ENCODE measurements at regions not wholly inside any gene's neighbourhood (a gene's known extent, or its start where the extent isn't known, plus 50 kb on each side); places are given as distances from the start of the nearest gene placed in this dataset.

DNA sequence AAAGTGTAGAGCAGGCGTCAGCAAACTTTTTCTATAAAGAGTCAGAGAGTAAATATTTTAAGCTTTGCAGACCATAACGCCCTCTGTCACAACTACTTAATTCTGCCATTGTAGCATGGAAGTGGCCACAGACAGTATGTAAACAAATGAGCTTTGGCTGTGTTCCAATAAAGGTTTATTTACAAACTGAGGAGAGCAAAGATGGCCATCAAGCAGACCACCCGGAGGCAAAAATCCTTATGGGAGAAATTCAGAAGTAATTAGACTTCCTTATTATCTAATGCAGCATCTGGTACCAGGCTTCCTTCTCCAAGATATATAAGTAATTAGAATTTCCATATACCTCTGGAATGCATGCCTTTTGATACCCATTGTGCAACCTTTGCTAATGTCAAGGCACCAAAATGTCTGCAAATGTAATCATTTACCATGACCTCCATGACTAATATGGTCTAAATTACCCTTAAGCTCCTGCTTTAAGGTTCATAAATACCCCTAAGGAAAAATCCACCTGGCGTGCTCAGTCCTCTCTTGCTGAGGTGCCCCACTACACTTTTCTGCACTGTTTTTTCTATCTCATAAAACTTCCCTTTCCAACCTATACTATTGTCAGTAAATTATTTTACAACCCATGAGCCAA lies 377.8 kb downstream of the MATN1 start:
- no peaks in the 10 kb centered on the region for H3K36me3 ChIP-seq (ENCODE audit: control insufficient read depth, insufficient read depth, low read length)
- POLR2A ChIA-PET = no interaction called here
- H3K4me3 ChIP-seq (ENCODE audit: low read depth, low read length) = no peak overlapping the region
- DNase-seq (ENCODE audit: low read depth) = no peak
- CTCF ChIA-PET = interaction anchor here (0.7 kb wide), 1 partner anchor 34 kb away, joined by 3 read pairs; no protein-coding TSS in a partner anchor
- no peak for TF ChIP-seq CTCF (IDR thresholded peaks at IDR 0.05; ENCODE audit: insufficient read depth, low read depth, low read length)
- H3K27me3 ChIP-seq (ENCODE audit: control insufficient read depth, insufficient read depth, low read length) = no peaks in the 10 kb centered on the region; the same call in 1 of the 2 replicates

DNA sequence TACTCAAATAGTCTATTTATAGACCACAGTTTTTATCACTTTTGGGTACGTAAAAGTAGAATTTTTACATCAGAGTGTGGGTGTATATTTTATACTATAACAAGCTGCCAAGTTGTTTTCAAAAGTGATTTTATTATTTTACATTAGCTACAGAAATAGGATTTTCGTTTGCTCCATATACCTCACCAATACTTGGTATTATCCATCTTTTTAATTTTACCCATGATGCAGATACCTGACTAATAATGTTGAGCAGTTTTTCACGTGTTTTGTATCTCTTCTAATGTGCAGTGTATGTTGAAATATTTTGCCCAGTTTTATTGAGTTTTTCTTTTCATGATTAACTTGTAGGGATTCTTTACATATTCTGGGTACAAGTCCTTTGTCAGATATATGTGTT lies 379.8 kb downstream of the MATN1 start:
- CTCF ChIA-PET = interaction anchor here (0.8 kb wide), 1 partner anchor 37 kb away, joined by 3 read pairs; no protein-coding TSS in a partner anchor
- no peak for DNase-seq (ENCODE audit: low read depth)

GRCh38 chr1:30342535-30343141 lies 380.7 kb downstream of the MATN1 start:
- no peak for DNase-seq (ENCODE audit: low read depth)
- POLR2A ChIA-PET = no interaction called here
- CTCF ChIA-PET = interaction anchor here (0.7 to 1.8 kb wide), 3 partner anchors 22 to 306 kb away, joined by 3 read pairs; no protein-coding TSS in a partner anchor
- no peaks in the 10 kb centered on the region; the same call in 1 of the 2 replicates for H3K27me3 ChIP-seq (ENCODE audit: control insufficient read depth, insufficient read depth, low read length)
- TF ChIP-seq CTCF (IDR thresholded peaks at IDR 0.05; ENCODE audit: insufficient read depth, low read depth, low read length) = no peak
- H3K4me3 ChIP-seq (ENCODE audit: low read depth, low read length) = no peak overlapping the region
- no peaks in the 10 kb centered on the region for H3K36me3 ChIP-seq (ENCODE audit: control insufficient read depth, insufficient read depth, low read length)

More for the DNA sequence above, 379.8 kb downstream of the MATN1 start:
- POLR2A ChIA-PET = no interaction called here
- H3K4me3 ChIP-seq (ENCODE audit: low read depth, low read length) = no peak overlapping the region
- TF ChIP-seq CTCF (IDR thresholded peaks at IDR 0.05; ENCODE audit: insufficient read depth, low read depth, low read length) = no peak
- H3K36me3 ChIP-seq (ENCODE audit: control insufficient read depth, insufficient read depth, low read length) = no peaks in the 10 kb centered on the region
- H3K27me3 ChIP-seq (ENCODE audit: control insufficient read depth, insufficient read depth, low read length) = no peaks in the 10 kb centered on the region; the same call in 1 of the 2 replicates

DNA sequence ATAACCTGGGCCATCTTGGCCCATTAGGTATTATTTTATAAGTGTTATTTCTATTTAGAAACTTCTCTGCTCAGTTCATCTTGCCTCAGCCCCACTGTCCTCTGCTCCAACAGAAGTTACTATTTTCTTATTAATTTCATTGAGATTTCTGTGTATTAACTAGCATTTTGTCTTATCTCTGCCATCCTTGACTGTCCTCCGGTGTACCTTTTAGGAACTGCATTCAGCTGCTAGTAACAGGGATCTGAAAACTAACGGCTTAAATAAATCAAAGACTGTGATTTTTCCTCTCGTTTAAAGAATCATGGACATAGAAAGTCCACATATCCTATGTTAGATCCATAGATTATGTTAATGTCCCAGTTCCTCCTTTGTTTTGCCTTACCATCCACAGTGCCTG lies 382.5 kb downstream of the MATN1 start:
- CTCF ChIA-PET = interaction anchor here (1.8 kb wide), 1 partner anchor 21 kb away, joined by 3 read pairs; no protein-coding TSS in a partner anchor
- no peaks in the 10 kb centered on the region for H3K36me3 ChIP-seq (ENCODE audit: control insufficient read depth, insufficient read depth, low read length)
- POLR2A ChIA-PET = no interaction called here
- no peak for TF ChIP-seq CTCF (IDR thresholded peaks at IDR 0.05; ENCODE audit: insufficient read depth, low read depth, low read length)
- H3K27me3 ChIP-seq (ENCODE audit: control insufficient read depth, insufficient read depth, low read length) = no peaks in the 10 kb centered on the region; the same call in 1 of the 2 replicates
- no peak overlapping the region for H3K4me3 ChIP-seq (ENCODE audit: low read depth, low read length)
- no peak for DNase-seq (ENCODE audit: low read depth)

DNA sequence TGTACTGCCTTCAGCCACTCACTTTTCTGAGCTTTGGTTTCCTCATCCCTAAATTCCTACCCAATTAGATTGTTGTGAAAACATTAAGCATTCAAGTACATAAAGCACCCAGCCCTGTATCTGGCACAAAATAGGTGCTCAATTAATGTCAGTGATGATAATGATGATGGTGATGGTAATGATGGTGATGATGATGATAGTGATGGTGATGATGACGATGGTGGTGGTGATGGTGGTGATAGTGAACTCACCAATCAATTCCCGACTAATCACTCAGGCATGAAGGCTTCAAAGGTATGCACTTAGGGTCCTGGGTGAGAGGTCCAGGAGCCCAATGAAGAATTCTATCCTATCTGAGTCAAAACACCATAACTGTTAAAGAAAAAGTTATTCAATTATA lies 383.5 kb downstream of the MATN1 start:
- no peaks in the 10 kb centered on the region for H3K36me3 ChIP-seq (ENCODE audit: control insufficient read depth, insufficient read depth, low read length)
- DNase-seq (ENCODE audit: low read depth) = no peak
- ChIA-PET CTCF (no interaction called here), POLR2A (no interaction called here)
- H3K27me3 ChIP-seq (ENCODE audit: control insufficient read depth, insufficient read depth, low read length) = no peaks in the 10 kb centered on the region; the same call in 1 of the 2 replicates
- no peak overlapping the region for H3K4me3 ChIP-seq (ENCODE audit: low read depth, low read length)
- TF ChIP-seq CTCF (IDR thresholded peaks at IDR 0.05; ENCODE audit: insufficient read depth, low read depth, low read length) = no peak

All from BJ (cell line).